MM.1S (cell line): ENCODE measurements at regions not wholly inside any gene's neighbourhood (a gene's known extent, or its start where the extent isn't known, plus 50 kb on each side); places are given as distances from the start of the nearest gene placed in this dataset.

Source experiments
- EZH2 ChIP-seq: fragments of 300-600 bp; sonication (generic); optimal IDR thresholded peaks from 2 replicates; pipeline ENCODE3; 2017; ENCODE audit warnings: low read depth, mild to moderate bottlenecking, antibody characterized with exemption, low read length, mixed read lengths
- TF ChIP-seq, protein P1 (sequence below): fragments of 300-600 bp; sonication (generic); IDR thresholded peaks from 2 replicates; pipeline ENCODE4 v1.5.1; 2016; ENCODE audit warnings: antibody characterized with exemption, low read length, mixed read lengths

DNA sequence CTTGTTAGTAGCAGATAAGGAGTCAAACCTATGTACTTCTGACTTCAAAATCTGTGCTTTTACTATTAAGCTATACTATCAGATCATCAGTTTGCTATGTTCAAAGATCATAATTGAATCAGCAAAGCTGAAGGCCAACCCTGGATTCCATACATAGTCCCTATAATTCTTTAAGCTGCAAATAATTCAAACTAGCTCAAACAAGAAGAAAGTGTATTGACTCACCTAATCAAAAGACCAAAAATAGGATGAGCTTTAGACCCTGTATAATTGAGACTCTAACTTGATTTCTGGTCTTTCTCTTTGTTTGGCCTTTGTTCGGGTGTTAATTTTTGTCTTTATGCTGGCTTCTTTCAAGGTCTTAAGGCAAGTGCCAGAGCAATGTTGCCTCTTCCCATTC, 213.7 kb downstream of the CWF19L2 start:
- TF ChIP-seq EZH2 = no peak
- TF ChIP-seq, protein P1, sequence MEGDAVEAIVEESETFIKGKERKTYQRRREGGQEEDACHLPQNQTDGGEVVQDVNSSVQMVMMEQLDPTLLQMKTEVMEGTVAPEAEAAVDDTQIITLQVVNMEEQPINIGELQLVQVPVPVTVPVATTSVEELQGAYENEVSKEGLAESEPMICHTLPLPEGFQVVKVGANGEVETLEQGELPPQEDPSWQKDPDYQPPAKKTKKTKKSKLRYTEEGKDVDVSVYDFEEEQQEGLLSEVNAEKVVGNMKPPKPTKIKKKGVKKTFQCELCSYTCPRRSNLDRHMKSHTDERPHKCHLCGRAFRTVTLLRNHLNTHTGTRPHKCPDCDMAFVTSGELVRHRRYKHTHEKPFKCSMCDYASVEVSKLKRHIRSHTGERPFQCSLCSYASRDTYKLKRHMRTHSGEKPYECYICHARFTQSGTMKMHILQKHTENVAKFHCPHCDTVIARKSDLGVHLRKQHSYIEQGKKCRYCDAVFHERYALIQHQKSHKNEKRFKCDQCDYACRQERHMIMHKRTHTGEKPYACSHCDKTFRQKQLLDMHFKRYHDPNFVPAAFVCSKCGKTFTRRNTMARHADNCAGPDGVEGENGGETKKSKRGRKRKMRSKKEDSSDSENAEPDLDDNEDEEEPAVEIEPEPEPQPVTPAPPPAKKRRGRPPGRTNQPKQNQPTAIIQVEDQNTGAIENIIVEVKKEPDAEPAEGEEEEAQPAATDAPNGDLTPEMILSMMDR = no peak
